ENCODE measurements at regions not wholly inside any gene's neighbourhood (a gene's known extent, or its start where the extent isn't known, plus 50 kb on each side); places are given as distances from the start of the nearest gene placed in this dataset.
"Not testable (repeated sequence)": the region's sequence is repeated elsewhere in the genome, so short reads cannot be mapped to it uniquely, and the experiment has no call there.

DNA sequence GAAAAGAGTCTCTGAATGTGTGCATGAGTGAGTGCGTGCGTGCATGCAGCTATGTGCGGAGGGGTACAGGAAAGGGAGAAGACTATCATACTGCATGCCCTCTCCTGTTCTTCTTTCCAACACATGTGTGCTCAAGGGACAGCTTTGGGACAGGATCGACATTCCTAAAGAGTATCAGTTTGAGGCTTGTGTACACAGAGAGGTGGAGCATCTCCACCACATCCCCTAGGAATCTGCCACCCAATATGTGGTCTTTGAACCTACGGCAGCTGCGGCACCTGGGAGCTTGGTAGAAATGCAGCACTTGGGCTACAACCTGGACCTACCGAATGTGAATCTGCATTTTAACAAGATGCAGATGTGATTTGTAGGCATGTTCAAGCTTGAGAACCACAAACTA, 132.3 kb upstream of the GLRA1 start:
- DNase-seq (ENCODE audit: low read depth in 1 of 2, low spot score in 1 of 2) = no peak

DNA sequence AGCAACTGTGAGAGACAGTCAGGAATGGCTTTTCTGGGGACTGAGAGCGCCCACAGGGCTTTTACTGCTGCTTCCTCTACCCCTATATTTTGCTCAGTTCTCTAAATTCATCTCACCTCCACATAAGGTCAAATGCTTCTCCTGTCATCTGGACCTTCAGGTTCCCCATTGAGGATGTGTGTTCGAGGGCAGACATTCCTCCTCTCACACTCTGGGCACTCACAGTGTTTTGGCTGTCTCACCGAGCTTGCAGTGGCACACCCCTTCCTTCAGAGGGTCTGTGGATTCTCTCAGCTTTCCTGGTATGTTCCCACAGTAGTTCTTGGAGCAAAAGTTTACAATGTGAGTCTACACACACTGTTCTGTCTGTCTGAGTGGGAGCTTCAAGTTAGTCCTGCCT, 127.8 kb upstream of the GLRA1 start:
- DNase-seq (ENCODE audit: low read depth in 1 of 2, low spot score in 1 of 2) = no peak

DNA sequence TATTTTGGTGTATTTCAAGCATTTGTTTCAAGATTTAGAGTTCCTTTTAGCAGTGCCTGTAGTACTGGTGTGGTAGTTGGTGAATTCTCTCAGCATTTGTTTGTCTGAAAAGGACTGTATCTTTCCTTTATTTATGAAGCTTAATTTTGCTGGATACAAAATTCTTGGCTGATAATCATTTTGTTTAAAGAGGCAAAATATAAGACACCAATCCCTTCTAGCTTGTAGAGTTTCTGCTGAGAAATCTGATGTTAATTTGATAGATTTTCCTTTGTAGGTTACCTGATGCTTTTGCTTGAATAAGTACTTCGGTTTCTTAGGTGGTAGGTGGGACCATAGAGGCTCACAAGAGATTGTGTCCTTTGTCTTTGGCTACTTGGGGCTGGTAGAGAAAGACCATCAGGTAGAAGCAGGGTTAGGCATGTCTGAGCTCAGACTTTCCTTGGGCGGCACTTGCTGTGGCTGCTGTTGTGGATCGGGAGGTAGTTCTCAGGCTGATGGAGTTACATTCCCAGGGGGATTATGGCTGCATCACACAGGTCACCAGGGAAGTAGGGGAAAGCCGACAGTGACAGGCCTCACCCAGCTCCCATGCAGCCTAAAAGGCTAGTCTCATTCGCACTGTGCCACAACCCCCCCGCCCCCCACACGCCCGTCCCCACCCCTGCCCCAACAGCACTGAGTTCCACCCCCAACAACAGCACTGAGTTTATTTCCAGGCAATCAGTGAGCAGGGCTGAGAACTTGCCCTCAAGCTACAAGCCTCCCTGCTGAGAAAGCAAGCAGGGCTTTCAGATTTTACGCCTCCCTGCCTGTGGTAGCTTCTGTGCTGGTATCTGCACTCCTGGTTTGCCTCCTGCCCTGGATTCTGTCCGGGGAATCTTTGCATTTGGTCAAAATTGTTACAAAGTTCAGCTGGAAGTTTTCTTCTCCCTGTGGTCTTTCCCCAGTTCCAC, 127.1 kb upstream of the GLRA1 start:
- no peak for DNase-seq (ENCODE audit: low read depth in 1 of 2, low spot score in 1 of 2)

DNA sequence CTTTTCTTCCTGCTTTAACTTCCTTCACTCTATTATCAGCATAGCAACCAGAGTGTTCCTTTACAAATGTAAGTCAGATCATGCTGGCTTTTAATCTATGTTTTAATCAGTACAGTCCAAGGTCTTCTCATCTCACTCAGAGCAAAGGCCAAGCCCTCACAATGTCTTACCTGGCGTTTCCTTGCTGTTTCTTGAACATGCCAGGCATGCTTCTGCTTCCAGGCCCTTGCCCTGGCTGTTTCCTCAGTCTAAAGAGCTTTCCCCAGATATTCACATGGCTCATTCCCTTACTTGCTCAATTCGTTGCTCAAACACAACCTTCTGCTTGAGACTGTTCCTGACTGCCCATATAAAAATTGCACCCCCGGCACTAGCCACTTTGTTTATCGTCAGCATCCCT, 121.7 kb upstream of the GLRA1 start:
- DNase-seq (ENCODE audit: low read depth in 1 of 2, low spot score in 1 of 2) = no peak

DNA sequence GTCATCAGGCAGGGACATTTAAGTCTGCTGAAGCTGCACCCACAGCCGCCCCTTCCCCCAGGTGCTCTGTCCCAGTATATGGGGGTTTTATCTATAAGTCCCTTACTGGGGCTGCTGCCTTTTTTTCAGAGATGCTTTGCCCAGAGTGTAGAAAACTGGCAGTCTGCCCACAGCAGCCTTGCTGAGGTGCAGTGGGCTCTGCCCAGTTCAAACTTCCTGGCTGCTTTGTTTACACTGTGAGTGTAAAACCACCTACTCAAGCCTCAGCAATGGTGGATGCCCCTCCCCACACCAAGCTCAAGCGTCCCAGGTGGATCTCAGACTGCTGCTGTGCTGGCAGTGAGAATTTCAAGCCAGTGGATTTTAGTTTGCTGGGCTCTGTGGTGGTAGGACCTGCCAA, 114.2 kb upstream of the GLRA1 start:
- not testable (repeated sequence) for DNase-seq (ENCODE audit: low read depth in 1 of 2, low spot score in 1 of 2)

DNA sequence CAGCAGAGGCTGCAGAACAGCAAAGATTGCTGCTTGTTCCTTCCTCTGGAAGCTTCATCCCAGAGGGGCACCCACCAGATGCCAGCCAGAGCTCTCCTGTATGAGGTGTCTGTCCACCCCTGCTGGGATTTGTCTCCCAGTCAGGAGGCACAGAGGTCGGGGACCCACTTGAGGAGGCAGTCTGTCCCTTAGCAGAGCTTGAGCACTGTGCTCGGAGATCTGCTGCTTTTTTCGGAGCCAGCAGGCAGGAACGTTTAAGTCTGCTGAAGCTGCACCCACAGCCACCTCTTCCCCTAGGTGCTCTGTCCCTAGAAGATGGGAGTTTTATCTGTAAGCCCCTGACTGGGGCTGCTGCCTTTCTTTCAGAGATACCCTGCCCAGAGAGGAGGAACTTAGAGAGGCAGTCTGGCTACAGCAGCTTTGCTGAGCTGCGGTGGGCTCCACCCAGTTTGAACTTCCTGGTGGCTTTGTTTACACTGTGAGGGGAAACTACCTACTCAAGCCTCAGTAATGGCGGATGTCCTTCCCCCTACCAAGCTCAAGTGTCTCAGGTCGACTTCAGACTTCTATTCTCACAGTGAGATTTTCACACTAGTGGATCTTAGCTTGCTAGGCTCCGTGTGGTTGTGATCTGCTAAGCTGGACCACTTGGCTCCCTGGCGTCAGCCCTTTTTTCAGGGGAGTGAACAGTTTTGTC, 101.8 kb upstream of the GLRA1 start:
- DNase-seq (ENCODE audit: low read depth in 1 of 2, low spot score in 1 of 2) = peak in 1 of 2 donors; percentile 5

DNA sequence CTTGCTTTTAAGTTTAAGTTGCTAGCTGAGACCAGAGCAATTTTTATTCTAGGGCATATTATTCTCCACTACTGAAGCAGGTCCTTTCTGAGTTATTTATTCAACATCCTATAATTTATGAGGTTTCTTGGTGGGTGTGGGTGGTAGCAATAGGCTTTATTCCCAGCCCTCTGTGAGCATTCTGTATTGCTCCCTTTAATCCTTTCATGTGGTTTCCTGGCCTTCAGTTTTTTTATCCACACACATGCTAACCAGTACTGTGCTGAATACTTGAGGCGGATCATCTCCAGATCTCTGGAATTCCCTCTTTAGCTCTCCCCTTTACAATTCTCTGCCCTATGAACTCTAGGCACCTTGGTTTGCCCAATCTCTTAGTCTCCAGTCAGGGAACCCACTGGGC, 91.8 kb upstream of the GLRA1 start:
- DNase-seq (ENCODE audit: low read depth in 1 of 2, low spot score in 1 of 2) = no peak

DNA sequence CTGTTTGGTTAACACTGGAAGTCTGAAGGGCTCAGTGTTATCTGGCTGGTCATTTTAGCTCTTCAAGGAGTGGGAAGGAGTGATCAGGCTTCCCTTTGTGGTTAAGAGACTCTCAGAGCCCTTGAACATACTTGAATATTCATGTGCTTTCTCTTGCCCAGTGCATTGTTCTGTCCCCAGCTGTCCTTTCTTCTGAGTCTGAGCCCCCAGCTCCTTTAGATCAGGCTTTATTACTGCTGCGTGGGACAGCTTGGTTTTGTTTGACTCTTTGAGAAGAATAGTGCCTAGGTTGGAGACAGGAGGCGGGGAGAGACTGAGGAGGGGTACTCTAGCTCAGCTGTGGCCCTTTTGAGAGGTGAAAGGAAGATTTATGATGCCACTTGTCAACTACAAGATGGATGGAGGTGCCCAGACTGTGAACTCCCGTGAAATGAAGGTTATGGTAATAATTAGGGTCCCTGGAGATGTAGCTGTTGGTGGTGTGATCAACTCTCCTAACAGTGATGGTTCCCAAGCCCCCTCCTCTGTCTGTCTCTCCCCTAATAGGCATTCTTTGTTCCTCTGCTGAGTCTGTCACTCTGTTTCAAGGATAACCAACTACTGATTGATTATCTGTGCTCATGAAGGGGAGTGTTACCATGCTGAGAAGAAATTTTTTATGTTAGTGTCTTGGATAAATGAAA, 83.1 kb upstream of the GLRA1 start:
- no peak for DNase-seq (ENCODE audit: low read depth in 1 of 2, low spot score in 1 of 2)

DNA sequence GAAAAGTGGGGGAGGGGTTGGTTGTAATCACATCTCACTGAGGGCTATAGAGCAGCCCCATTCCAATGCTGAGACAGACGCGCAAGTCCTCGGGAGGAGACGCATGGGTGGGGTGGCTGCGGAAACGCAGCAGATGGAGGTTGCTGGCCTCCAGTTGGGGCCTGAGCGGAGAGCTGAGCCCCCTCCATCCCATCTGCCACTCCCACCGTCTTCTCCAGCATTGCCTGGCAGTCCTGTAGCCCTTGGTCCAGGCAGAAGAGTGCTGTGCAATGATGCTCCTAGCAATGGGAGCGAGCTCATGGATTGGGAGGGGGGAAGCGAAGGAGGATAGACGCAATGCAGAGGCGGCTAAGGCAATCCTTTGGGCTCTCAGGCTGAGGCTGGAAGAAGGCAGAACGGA, 79.4 kb upstream of the GLRA1 start:
- no peak for DNase-seq (ENCODE audit: low read depth in 1 of 2, low spot score in 1 of 2)
